SH-SY5Y (cell line): ENCODE measurements at regions not wholly inside any gene's neighbourhood (a gene's known extent, or its start where the extent isn't known, plus 50 kb on each side); places are given as distances from the start of the nearest gene placed in this dataset.

Experiments used
- GATA2 ChIP-seq: IDR thresholded peaks from 2 replicates; pipeline ENCODE4 v1.6.1; 2011; ENCODE audit warnings: mild to moderate bottlenecking, low read depth, low read length
- GATA3 ChIP-seq: IDR thresholded peaks from 2 replicates; pipeline ENCODE4 v1.6.1; 2011; ENCODE audit warnings: low read depth, mild to moderate bottlenecking, low read length, moderate library complexity

DNA sequence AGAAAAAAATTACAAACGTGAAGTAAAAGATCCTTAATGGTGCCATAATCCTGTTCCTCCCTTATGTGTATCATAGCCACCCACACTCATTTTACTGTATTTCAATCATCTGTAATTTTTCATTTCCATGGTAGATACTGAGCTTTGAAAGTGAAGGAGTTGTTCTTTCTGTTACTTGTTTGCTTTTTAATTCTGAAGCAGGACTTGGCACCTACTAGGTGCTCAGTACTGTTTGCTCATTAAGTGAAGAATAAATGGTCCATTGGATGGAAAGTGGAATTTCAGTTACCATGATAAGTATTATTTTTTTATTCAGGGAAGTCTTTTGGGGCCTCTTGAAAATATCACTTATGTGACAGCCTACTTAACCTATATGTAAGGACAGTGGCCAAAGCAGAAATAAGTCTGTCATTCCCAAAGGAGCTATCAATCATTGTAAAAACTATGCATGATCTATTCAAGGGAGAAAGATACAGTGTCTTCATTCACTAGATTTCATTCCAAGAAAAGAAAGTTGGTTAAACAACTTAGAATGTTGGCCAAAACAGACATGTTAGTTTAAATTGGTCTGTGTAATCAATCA, 1244.4 kb upstream of the SEL1L start:
- no peak for TF ChIP-seq GATA2
- TF ChIP-seq GATA3: no peak
